ENCODE measurements at regions not wholly inside any gene's neighbourhood (a gene's known extent, or its start where the extent isn't known, plus 50 kb on each side); places are given as distances from the start of the nearest gene placed in this dataset.
"Not testable (repeated sequence)": the region's sequence is repeated elsewhere in the genome, so short reads cannot be mapped to it uniquely, and the experiment has no call there.

GRCh38 chrY:7588176-7588575 is 676.6 kb upstream of the AMELY start:
- not testable (repeated sequence) for DNase-seq

GRCh38 chrY:7562541-7562940 is 651.0 kb upstream of the AMELY start:
- no peak for DNase-seq

- DNase-seq: no peak
Observed at GRCh38 chrY:7557675-7558074, 646.1 kb upstream of the AMELY start.

DNA sequence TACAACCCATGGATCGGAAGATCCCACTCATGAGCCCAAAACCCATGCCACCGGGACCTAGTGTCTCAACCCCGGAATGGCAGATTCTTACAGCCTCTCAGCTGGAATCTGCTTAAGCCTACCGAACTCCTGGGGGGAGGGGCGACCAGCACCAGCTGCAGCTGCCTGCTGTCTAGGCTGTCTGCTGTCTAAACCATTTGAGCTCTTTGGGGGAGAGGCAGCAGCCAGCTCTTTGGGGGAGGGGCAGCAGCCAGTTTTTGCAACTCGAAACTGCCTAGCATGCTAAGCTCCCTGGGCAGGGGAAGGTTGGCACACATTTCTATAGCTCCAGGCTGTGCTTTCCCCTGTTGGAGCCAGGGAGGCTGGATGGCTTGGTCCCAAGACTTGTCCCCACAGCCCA is 643.5 kb upstream of the AMELY start:
- no peak for DNase-seq

DNA sequence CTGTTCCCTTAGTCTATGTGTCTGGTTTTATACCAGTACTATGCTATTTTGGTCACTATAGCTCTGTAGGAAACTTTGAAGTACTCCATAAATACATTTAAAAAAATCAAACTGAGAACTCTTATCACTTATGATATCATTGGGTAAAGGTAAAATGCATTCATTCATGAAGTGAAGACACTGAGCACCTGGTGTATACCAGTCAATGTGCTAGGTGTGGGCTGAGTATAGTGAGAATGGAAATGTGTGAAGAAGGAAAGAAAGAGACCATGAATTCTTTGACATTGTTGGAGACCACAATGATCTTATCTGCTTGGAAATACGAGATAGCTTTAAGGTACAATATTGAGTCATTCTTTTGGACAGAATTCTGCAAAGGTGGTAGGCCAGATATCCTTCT is 633.5 kb upstream of the AMELY start:
- DNase-seq: no peak

GRCh38 chrY:7544172-7544770 is 632.7 kb upstream of the AMELY start:
- DNase-seq: no peak

- DNase-seq: no peak
Observed at GRCh38 chrY:7543506-7543905, 632.0 kb upstream of the AMELY start.

DNA sequence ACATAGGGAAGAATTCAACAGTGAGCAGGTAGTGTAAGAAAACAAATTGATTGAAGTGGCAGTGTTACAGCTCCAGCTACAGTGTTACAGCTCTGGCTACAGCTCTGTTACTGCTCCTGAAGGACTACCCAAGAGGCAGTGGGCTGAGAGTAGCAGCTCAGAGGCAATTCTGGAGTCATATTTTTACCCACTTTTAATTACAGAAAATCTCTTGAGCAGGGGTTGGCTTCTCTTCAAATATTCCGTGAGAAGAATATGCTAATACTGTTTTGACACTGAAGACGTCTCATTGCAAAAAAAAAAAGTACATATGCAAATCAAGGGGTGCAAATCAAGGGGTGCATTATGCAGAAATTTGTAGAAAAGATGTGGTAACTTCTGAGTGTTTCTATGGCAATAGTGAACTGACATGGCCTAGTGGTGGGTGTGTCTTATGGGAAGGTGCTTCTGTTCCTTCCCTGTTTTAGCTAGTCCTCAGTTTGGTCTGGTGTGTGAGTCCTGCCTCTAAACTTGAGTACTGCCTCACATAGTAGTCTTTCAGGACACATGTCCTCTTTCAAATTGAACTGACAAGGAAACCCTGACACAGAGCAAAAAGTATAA is 630.8 kb upstream of the AMELY start:
- no peak for DNase-seq

GRCh38 chrY:7529396-7529795 is 617.8 kb upstream of the AMELY start:
- no peak for DNase-seq

DNA sequence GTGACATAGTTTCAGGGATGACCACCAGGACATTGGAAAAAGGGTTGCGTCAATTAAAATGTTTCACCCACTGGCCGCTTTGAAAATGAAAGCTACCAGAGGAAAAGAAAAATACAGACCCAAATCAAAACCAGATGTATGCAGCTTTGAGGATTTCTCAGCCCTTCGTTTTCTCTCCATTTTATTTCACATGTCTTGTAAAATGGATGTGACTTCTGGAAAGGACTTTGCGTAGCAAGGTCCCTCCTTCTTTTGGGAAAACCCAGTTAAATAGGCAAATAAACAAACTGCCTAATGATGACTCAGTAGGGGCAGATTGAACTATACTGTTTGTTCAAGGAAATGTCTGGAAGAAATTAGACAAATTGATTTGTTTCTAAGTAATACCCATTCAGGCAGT is 616.0 kb upstream of the AMELY start:
- DNase-seq: not testable (repeated sequence)

GRCh38 chrY:7518387-7518786 is 606.8 kb upstream of the AMELY start:
- no peak for DNase-seq

DNA sequence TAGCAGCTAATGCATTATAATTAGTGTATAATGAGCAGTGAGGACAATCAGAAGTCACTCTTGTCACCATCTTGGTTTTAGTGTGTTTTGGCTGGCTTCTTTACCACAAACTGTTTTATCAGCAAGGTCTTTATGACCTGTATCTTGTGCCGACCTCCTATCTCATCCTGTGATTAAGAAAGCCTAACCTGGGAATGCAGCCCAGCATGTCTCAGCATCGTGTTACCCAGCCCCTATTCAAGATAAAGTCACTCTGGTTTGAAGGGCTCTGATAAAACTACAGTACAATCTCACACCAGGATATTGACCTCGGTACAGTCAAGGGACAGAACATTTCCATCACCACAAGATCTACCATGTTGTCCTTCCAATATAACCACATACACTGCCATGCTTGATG is 604.7 kb upstream of the AMELY start:
- no peak for DNase-seq

GRCh38 chrY:7515812-7516211 is 604.3 kb upstream of the AMELY start:
- DNase-seq: no peak

DNA sequence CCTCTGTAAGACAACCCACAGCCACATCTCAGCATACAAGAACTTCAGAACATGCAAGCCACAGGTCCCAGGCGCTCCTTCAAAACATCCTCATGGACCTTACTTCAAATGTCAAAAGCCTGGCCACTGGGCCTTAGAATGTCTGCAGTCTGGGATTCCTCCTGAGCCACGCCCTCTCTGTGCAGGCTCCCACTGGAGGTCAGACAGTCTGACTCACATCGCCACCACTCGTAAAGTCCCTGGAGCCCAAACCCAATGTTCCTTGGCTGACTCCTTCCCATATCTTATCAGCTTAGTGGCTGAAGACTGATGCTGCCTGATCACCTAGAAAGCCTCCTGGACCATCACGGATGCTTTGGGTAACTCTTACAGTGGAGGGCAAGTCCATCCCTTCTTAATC is 591.3 kb upstream of the AMELY start:
- DNase-seq: no peak

DNA sequence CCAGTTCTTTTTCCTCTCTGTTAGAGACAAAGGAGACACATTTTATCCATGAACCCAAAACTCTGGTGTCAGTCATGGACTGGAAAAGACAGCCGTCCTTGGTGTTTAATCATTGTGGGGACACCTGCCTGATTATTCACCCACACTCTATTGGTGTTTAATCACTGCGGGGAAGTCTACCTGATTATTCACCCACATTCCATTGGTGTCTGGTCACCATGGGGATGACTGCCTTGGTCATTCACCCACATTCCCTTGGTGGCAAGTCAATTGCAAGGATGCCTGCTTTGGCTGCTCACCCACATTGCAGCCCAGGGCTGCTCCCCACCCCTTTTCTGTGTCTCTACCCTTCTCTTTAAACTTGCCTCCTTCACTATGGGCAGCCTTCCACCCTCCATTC is 589.7 kb upstream of the AMELY start:
- no peak for DNase-seq

- no peak for DNase-seq
Observed at GRCh38 chrY:7496001-7496400, 584.4 kb upstream of the AMELY start.

DNA sequence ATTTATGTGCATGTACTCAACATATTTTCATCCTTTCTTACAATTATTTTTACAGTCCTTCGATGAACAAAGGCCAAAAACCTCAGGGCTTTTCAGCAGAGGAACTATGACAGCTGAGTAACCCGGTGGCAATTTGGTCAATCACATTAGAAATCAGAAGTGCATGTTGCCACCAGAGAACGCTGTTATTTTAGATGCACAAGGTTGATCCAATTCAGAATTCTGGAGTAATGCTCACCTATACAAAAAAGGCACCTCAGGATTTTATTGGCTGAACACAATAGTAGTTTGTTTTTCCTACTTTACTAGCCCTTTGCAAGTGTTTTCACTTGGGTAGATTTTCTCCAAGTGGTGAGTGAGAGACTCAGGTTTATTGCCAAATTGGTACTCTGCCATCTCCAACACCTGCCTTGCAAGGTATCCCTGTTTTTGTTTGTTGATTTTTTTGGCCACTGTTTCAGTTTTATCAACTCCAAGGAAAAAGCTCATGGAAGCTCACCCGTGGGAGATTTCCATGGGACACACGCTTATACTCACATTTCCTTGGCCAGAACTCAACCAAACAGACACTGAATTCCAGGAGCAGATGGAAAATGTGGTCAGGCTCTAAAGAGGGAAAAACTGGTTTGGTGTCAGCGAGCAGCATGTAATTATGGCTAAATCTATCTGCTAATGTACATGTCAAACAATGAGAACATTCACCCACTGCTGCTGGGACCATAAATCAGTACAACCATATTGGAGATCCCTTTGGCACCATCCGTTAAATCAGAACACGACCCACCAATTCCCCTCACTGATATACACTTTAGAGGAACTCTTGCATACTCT is 573.1 kb upstream of the AMELY start:
- DNase-seq: not testable (repeated sequence)

DNA sequence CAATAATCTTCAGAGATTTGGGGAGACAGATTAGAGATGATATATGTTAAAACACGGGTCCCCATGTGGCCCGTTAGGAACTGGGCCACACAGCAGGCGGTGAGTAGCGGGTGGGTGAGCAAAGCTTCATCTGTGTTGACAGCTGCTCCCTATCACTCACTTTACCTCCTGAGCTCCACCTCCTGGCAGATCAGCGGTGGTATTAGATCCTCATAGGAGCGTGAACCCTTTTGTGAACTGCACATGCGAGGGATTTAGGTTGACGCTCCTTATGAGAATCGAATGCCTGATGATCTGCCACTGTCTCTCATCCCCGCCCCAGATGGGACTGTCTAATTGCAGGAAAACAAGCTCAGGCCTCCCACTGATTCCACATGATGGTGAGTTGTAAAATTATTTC is 560.4 kb upstream of the AMELY start:
- DNase-seq: no peak

DNA sequence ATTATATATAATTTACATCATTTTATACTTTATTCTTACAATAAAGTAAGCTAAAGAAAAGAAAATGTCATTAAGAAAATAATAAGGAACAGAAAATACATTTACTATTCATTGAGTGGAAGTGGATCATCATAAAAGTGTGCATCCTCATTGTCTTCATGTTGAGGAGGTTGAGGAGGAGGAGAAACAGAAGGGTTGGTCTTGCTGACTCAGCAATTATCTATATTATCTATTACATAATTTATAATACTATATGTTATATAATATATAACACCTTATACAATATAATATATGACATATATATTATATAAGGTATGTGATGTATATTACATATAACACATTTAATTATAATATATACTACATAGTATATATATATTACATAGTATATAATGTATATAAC is 558.5 kb upstream of the AMELY start:
- no peak for DNase-seq

DNA sequence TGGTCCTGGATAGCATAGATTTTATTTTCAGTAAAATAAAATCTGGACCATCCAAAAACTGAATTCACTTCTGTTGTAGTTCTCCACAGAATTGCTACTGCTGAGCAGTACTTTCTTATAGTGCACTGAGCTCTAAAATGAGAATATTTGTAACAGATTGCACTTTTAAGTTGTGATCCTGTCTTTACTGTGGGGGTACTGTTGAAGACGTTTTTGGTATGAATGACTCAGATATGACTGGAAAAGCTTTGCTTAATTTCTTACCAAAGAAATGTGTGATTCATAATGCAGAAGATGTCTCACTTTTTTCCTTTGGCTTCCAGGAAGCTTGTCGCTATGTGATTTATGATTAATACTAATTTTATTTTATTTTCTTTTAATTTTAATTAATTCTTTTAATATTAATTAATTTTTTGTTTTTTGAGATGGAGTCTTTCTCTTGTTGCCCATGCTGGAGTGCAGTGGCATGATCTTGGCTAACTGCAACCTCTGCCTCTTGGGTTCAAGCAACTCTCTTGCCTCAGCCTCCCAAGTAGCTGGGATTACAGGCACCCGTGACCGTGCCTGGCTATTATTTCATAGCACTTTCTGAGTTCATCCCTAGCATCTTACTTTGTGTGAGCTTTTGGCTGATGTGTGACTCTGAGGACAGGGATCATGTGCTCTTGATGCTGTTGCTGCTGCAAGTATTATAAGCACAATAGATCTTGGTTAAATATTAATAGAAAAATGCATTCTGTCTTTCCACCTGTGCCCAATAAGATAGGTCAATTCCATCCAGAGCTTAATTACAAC is 557.6 kb upstream of the AMELY start:
- no peak for DNase-seq

GRCh38 chrY:7467796-7468520 is 556.4 kb upstream of the AMELY start:
- no peak for DNase-seq

DNA sequence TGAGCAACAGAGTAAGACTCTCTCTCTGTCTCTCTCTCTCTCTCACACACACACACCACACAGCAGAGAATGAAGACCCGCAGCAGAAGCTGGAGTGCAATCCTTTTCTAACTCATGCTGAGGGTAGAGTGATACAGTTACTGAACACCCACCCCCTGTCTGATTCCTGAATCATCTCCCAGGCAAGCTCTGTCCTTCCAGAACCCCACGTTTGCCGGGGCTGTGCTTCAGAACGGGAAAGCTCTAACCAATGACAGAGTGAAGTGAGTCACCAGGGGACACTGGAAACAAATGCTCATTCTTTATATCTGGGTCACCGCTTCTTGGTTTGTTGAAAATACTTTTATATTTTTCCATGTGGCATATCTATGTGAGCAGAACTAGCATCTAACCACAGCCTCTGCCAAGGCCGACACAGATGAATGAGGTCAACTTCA is 553.7 kb upstream of the AMELY start:
- no peak for DNase-seq

DNA sequence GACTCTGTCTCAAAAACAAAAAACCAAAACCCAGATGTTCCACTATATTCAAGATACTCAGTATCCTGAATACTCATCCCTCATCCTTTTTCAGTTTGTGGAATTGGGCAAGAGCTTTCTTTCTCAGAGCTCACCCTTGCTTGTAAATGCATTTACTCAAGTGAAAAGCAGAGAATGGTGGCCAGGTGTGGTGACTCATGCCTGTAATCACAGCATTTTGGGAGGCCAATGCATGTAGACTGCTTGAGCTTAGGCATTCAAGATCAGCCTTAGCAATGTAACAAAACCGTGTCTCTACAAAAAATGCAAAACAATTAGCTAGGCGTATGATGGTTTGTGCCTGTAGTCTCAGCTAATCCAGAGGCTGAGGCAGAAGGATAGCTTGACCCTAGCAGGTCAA is 553.2 kb upstream of the AMELY start:
- no peak for DNase-seq

All from activated naive CD4-positive, alpha-beta T cell (primary cell).